ENCODE measurements at regions not wholly inside any gene's neighbourhood (a gene's known extent, or its start where the extent isn't known, plus 50 kb on each side); places are given as distances from the start of the nearest gene placed in this dataset.
A peak's percentile ranks its signal among the peaks of the same experiment; 100 is the strongest.

GRCh38 chr2:120503206-120503792 lies 157.4 kb downstream of the INHBB start:
- Histone ChIP-seq H3K79me1 (ENCODE audit: insufficient read depth, low read depth, low read length, poor library complexity, severe bottlenecking) (no peaks in the 10 kb centered on the region), H3K27me3 (ENCODE audit: insufficient read depth, low read length) (no peaks in the 10 kb centered on the region), H2AFZ (ENCODE audit: low read length) (no peak overlapping the region), H3K79me2 (ENCODE audit: insufficient read depth, low read length) (no peaks in the 10 kb centered on the region), H3K4me2 (ENCODE audit: insufficient read depth, insufficient read length, low read length) (no peak overlapping the region), H3K9ac (ENCODE audit: extremely low read depth, insufficient read length, low read length) (no peak overlapping the region), H2BK20ac (ENCODE audit: low read depth, low read length, poor library complexity, severe bottlenecking) (no peak overlapping the region), H3K23me2 (ENCODE audit: insufficient read length, low read depth, low read length, poor library complexity, severe bottlenecking) (no peaks in the 10 kb centered on the region), H4K5ac (ENCODE audit: insufficient read length, low read depth, low read length) (no peak overlapping the region), H2BK15ac (ENCODE audit: low read depth, low read length) (no peak overlapping the region), H3K56ac (ENCODE audit: insufficient read length, low read depth, low read length) (no peak overlapping the region), H2BK5ac (ENCODE audit: insufficient read length, low read length) (no peak overlapping the region), H3T11ph (ENCODE audit: low read length) (no peak overlapping the region), H4K91ac (ENCODE audit: insufficient read length, low read depth, low read length) (no peak overlapping the region), H3K4me1 (ENCODE audit: insufficient read depth, low read length) (no peaks in the 10 kb centered on the region), H3K23ac (ENCODE audit: insufficient read length, low read depth, low read length) (no peak overlapping the region), H3K9me3 (ENCODE audit: control insufficient read depth, low read depth, low read length) (no peaks in the 10 kb centered on the region), H4K8ac (replicated peaks; ENCODE audit: insufficient read length, low read depth, low read length) (no peak overlapping the region), H4K20me1 (ENCODE audit: control insufficient read depth, insufficient read depth, insufficient read length) (no peaks in the 10 kb centered on the region), H3K14ac (ENCODE audit: insufficient read depth, low read length) (no peak overlapping the region), H3K27ac (ENCODE audit: insufficient read length, low read depth, low read length) (no peak overlapping the region), H3K18ac (ENCODE audit: insufficient read length, low read depth, low read length) (peak overlapping the region; percentile 23), H2BK120ac (ENCODE audit: low read depth, low read length, poor library complexity, severe bottlenecking) (no peak overlapping the region), H3K4ac (ENCODE audit: low read depth, low read length) (no peak overlapping the region), H2AK5ac (ENCODE audit: insufficient read length, low read length) (no peak overlapping the region), H2BK12ac (ENCODE audit: insufficient read length, low read depth, low read length) (peak overlapping the region; percentile 12)
- H3K4me3 Mint-ChIP-seq = no peak overlapping the region
- H3K27me3 Mint-ChIP-seq (ENCODE audit: low read depth) = peaks cover 92% of the 10 kb centered on the region
- TF ChIP-seq CTCF (conservative IDR thresholded peaks at IDR 0.05) = no peak
- no peaks in the 10 kb centered on the region; a peak in 1 of 5 replicates for H3K9me3 Mint-ChIP-seq
- no CpG with 5 or more reads among the region's 17 CpGs for WGBS (ENCODE audit: extremely low coverage, insufficient read length, low lambda C conversion rate)
- no peak overlapping the region; a peak in 2 of 7 replicates for H3K27ac Mint-ChIP-seq
- no peak for DNase-seq
- no peaks in the 10 kb centered on the region for H3K36me3 Mint-ChIP-seq (ENCODE audit: insufficient read depth in 1 of 3, low read depth in 3 of 3)
- H3K4me1 Mint-ChIP-seq = peaks cover 0 to 3% of the 10 kb centered on the region in 2 experiments; a peak in 1 of 4 replicates

Data from H9 (cell line).